CD4-positive, alpha-beta T cell treated with Interleukin-6 at 100 ng/mL for 8 hours (primary cell): ENCODE measurements at regions not wholly inside any gene's neighbourhood (a gene's known extent, or its start where the extent isn't known, plus 50 kb on each side); places are given as distances from the start of the nearest gene placed in this dataset.
"Not testable (repeated sequence)": the region's sequence is repeated elsewhere in the genome, so short reads cannot be mapped to it uniquely, and the experiment has no call there.

Experiments
- DNase-seq: peaks from one replicate; pipeline ENCODE4 v3.0.0-alpha.2; 2020; ENCODE audit warnings: mixed read lengths, low spot score

- no peak for DNase-seq
Observed at GRCh38 chr6:145068577-145068976, 666.7 kb downstream of the EPM2A start.

DNA sequence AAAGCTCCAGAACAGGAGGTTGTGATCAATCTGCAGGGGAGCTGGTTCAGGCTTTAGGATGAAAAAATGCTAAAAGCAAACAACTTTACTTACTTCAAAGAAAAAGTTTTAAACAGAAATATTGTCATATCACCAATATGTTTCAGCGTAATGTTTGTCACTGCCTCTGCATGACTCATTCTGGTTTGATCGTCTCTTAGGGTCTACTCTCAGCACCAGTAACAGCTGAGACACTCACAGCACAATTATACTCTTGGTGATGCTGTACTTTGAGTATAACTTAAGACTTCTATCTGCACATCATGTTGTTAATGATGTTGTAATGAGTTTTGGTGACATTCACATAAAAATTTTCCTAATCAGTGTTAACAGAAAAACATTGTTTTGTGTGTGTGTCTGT lies 665.4 kb downstream of the EPM2A start:
- DNase-seq = no peak

- DNase-seq = no peak
Observed at GRCh38 chr6:145070791-145071190, 664.5 kb downstream of the EPM2A start.

DNA sequence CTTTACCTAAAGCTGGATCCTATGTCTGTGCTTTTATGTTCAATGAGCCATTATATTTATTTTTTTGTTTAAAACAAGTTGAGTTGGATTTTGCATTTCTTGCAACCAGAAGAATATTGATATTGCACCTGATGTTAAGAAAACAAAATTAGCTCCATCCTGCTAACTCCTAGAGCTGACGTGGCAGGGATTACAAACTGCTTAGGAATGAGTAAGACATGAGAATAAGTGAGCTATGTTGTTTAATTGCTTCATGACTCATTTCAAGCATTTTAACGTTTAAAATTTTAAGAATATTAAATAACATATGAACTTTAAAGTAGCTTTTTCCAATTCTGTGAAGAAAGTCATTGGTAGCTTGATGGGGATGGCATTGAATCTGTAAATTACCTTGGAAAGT lies 663.5 kb downstream of the EPM2A start:
- no peak for DNase-seq

DNA sequence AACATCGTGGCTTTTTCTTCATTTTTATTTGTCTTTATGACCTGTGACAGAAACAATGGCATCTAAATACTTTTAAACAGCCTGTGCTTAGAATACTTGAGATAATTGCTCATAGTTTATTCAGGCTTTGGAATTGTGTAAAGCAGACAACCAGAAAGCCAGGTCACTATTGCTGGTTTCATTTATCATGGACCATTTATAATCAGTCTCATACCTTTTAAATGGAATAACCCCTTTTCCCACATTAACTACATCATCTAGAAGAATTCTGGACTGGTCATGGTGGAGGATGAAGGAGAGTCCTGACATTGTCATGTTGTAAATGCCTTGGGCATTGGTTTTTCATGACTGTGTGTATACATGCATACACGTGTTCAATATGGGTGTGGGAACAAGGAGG lies 661.5 kb downstream of the EPM2A start:
- no peak for DNase-seq

GRCh38 chr6:145074805-145075204 lies 660.5 kb downstream of the EPM2A start:
- no peak for DNase-seq

- no peak for DNase-seq
Observed at GRCh38 chr6:145075425-145075824, 659.9 kb downstream of the EPM2A start.

- no peak for DNase-seq
Observed at GRCh38 chr6:145076115-145076841, 659.0 kb downstream of the EPM2A start.

DNA sequence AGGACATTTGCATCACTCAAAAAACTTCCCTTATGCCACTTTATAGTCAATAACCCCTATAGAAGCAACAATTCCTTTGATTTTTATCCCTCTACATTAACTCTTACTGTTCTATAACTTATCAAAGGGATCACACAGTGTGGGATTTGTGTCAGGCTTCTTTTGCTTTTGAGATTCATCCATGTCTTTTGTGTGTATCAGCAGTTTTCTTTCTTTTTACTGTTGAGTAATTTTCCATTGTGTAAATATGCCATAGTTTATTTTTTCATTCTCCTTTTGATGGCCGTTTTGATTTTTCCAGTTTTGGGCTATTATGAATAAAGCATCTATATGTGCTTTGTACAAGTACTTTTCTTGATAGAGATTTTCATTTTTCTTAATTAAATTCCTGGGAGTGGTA lies 657.9 kb downstream of the EPM2A start:
- no peak for DNase-seq

DNA sequence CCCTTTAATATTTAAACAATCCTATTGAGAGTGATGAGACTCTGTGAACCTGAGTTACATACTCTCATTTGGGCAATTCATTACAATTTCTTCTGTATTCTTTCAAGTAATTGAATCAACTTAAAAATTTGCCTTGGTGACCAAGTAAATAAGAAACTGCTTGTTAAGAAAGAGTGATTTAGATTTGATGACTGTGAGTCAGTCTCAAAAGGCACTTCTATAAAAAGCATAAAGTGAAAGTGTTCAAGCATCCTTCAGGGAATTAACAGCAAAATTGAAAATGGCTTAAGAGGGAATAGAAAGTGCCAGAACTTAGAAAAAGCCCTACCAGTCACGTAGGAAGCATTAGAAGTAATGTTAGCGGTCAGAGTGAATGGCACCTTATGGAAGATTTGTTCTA lies 654.7 kb downstream of the EPM2A start:
- DNase-seq = no peak

DNA sequence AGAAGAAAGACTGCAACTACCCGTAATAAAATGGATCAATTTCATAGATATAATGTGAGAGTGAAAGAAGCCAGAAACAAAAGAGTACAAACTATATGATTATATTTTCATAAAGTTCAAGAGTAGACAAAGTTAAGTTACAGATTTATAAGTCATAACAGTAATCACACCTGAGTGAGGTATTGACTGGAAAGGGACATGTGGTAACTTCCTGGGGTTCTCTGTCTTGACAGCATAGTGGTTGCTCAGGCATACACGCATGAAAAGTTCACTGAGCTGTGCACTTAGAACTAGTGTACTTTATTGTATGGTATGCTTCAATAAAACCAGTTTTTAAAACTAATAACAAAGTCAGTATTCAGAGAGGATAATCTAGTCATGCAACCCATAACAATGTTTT lies 653.6 kb downstream of the EPM2A start:
- no peak for DNase-seq

DNA sequence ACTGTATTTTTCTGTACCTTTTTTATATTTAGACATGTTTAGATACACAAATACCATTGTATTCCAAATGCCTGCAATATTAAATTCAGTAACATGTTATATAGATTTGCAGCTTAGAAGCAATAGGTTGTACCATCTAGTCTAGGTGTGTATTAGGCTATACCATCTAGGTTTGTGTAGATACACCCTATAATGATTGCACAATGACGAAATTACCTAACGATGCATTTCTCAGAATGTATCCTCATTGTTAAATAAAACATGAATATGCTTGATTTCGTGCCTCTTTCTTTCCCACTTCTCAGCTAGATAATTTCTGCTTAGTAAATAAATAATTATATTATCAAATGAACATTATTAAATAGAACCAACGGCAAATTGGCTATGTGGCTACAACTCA lies 653.0 kb downstream of the EPM2A start:
- no peak for DNase-seq

GRCh38 chr6:145086197-145086596 lies 649.1 kb downstream of the EPM2A start:
- no peak for DNase-seq

DNA sequence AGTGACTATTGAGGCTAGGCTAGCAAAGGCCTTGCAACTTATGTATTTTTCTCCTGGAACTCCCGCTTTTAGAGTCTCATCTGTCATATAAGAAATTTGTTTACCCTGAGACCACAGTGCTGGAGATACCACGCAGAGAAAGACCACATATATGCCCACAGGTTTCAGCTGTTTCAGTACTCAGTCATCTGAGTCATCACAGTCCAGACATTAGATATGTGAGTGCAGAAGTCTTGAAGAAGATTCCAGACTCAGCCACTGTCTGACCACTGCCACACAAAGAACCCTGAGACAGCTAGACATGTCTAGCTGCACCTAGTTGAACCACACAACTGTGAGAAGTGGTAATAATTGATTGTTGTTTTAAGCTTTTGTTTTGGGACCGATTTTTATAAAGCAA lies 648.3 kb downstream of the EPM2A start:
- DNase-seq = no peak

GRCh38 chr6:145090801-145091585 lies 644.3 kb downstream of the EPM2A start:
- DNase-seq = no peak

DNA sequence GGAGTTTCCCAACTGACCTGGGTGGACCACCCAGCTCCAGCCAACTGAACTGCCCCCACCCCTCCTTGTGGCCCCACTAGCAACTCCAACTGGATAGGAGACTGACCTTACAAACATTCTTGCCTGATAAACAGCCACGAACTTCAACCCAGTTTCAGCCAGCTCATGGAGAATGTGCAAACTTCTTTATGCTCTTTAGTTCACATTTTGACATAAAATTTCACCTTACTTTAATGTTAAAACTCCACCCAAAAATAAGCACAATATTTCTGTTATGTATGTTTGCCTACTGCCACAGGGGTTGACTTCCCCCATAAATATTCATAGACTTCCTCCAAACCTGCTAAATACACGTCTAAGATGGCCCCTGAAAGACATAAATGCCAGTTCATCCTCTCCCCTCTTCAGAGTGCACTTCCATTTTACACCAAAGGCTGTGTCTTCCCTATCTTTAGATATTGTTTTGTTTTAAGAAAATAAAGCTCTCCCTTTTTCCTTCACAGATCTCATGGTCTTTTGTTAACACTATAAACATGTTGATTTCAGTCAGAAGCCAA lies 643.7 kb downstream of the EPM2A start:
- DNase-seq = no peak

DNA sequence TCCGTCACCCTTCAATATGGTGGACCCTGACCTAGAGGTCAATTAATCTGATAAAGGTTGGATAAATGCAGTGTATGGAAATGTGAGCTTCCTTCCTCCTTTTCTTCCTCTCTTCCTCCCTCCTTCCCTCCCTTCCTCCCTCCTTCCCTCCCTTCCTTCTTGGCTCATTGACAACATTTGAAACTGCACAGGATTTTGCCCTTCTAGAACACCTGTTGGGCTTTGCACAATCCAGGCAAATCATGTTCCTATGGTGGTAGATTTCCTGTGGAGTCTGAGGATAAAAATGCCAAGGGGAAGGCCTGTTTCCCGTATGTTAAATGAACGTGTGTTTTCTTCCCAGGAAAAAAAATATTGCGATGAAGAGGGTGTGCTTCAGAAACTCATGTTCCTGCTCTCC lies 642.8 kb downstream of the EPM2A start:
- no peak for DNase-seq

GRCh38 chr6:145093226-145093625 lies 642.1 kb downstream of the EPM2A start:
- DNase-seq = no peak

GRCh38 chr6:145096846-145097245 lies 638.5 kb downstream of the EPM2A start:
- no peak for DNase-seq

DNA sequence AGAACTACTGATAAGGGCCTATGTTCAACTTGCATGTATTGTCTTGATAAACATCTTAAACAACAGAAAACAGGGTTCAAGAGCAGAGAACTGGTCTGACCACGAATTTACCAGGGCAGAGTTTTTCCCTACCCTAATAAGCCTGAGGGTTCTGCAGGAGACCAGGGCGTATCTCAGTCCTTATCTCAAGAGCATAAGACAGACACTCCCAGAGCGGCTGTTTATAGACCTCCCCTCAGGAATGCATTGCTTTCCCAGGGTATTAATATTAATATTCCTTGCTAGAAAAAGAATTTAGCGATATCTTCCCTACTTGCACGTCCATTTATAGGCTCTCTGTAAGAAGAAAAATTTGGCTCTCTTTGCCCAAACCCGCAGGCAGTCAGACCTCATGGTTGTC lies 637.2 kb downstream of the EPM2A start:
- DNase-seq = not testable (repeated sequence)

GRCh38 chr6:145099713-145100112 lies 635.6 kb downstream of the EPM2A start:
- no peak for DNase-seq

DNA sequence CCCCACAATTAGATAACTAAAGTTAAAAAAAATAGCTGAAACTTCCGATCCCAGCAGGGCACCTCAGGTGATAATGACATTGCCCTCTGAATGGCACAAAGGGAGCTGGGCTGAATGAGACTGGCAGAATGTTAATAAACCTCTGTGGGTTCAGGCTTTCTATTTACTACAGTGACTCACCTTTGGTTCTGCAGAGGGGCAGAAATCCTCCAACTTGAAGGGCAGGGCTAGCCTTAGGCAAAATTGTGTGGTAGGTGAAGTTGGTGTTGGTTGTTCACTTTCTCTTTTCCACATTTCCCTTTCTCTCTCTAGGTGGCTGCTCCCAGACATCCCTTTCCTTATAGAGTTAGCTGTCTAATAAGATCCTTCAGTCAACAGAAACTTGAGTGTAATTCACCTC lies 625.2 kb downstream of the EPM2A start:
- no peak for DNase-seq

- DNase-seq = not testable (repeated sequence)
Observed at GRCh38 chr6:145111407-145111806, 623.9 kb downstream of the EPM2A start.
